VCaP (cell line): ENCODE measurements at regions not wholly inside any gene's neighbourhood (a gene's known extent, or its start where the extent isn't known, plus 50 kb on each side); places are given as distances from the start of the nearest gene placed in this dataset.

ENCODE experiments used
- H3K27ac ChIP-seq: fragments of 450-650 bp; 2 replicates; pipeline ENCODE4 v1.5.1; 2017
- CTCF ChIP-seq: fragments of 450-650 bp; conservative IDR thresholded peaks from 2 replicates; pipeline ENCODE4 v1.5.1; 2017; ENCODE audit warnings: mild to moderate bottlenecking, moderate library complexity

- H3K27ac ChIP-seq, result no peak overlapping the region
- TF ChIP-seq CTCF, result no peak
Observed at GRCh38 chr18:60880184-60880583, 453.0 kb upstream of the CDH20 start.

- TF ChIP-seq CTCF, result no peak
- no peak overlapping the region for H3K27ac ChIP-seq
Observed at GRCh38 chr18:60883587-60883986, 449.6 kb upstream of the CDH20 start.

GRCh38 chr18:60888071-60888624 lies 445.1 kb upstream of the CDH20 start:
- no peak overlapping the region for H3K27ac ChIP-seq
- no peak for TF ChIP-seq CTCF

- no peak for TF ChIP-seq CTCF
Observed at GRCh38 chr18:60889442-60889841, 443.8 kb upstream of the CDH20 start.

GRCh38 chr18:60891936-60892335 lies 441.3 kb upstream of the CDH20 start:
- no peak for TF ChIP-seq CTCF
- no peak overlapping the region for H3K27ac ChIP-seq

More at GRCh38 chr18:60889442-60889841, 443.8 kb upstream of the CDH20 start:
- H3K27ac ChIP-seq, result no peak overlapping the region

- TF ChIP-seq CTCF, result no peak
- H3K27ac ChIP-seq, result no peak overlapping the region
Observed at GRCh38 chr18:60892441-60892840, 440.8 kb upstream of the CDH20 start.

- H3K27ac ChIP-seq, result no peak overlapping the region
- TF ChIP-seq CTCF, result no peak
Observed at GRCh38 chr18:60892855-60893254, 440.4 kb upstream of the CDH20 start.
